DMS114 treated with DMSO at 0.1 percent for 48 hours (cell line): ENCODE measurements at regions not wholly inside any gene's neighbourhood (a gene's known extent, or its start where the extent isn't known, plus 50 kb on each side); places are given as distances from the start of the nearest gene placed in this dataset.

Source experiments
- DNase-seq: peaks from one replicate; lab custom pipeline; 2025; ENCODE audit not compliant: unreplicated experiment; lab: John Stamatoyannopoulos, UW

DNA sequence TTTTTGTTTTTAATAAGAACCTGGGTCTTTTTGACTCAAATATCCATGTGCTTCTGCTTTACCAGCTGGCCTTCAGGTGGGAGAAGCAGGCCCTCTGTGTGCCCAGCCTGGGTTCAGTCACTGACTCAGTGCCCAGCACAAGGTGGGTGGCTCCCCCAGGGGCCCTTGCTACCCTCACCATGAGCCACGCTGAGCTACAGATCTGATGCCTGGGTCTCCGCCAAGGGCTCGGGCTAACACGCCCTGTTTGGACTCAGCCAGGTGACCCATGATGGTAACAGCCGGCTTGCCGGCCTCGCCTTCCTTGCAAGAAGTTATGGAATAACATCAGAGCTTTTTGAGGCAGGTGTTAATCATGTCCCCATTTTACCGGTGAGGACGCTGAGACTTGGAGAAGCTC is 109.5 kb upstream of the NLRP1 start:
- no peak for DNase-seq

DNA sequence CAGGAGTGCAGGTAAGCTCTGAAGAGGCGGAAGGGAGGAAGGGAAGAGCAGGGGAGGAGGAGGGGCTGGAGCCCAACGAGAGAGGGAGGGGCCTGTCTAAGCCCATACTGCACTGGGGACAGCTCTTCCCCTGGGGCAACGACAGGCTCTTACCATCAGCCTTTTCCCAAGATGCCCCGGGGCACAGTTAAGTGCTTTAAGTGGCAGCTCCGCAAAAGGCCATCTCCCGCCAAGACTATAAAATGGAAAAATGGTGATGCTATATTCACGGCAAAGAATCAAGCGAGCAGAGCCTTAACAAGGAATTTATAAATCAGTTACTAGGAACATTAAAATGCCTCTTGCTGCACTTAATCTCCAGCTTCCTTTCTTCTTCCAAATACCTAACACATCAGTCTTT is 110.2 kb upstream of the NLRP1 start:
- DNase-seq: no peak

- no peak for DNase-seq
These were observed 111.2 kb upstream of the NLRP1 start for GRCh38 chr17:5695480-5695879.

DNA sequence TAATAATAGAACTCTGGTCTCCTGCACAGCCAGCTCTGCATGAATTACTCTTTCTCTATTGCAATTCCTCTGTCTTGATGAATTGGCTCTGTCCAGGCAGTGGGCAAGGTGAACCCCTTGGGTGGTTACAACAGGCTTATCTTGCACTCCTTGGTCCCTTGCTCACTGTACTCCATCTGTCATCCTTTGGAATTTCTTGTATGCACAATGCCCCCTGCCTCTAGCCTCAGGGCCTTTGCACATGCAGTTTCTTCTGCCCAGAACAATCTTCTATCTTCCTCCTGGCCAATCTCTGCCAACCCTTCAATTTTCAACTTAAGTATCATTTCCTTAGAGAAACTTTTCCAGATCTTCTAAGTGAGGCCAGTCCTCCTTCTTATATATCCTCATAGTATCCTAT is 114.7 kb upstream of the NLRP1 start:
- no peak for DNase-seq

DNA sequence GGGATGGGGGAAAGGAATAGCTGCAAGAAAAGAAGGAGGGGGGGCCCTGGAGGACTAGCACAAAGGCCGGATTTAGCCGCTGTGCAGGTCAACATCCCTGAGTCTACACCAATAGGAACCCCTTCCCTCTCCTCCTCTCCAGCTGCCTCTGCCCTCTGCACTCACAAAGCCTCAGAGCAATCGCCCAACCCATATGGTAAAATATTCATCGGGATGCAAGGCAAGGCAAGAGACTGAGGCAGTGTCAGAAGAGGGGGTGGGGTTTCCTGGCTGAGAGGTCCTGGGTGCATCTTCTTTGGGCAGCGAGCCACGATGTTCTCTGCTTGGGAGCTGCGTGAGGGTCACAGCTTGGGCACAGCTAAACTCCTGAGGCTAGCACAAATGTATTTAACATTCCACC is 115.5 kb upstream of the NLRP1 start:
- no peak for DNase-seq

GRCh38 chr17:5700745-5701144 is 116.4 kb upstream of the NLRP1 start:
- DNase-seq: no peak

- DNase-seq: no peak
These were observed 117.1 kb upstream of the NLRP1 start for GRCh38 chr17:5701381-5701780.

DNA sequence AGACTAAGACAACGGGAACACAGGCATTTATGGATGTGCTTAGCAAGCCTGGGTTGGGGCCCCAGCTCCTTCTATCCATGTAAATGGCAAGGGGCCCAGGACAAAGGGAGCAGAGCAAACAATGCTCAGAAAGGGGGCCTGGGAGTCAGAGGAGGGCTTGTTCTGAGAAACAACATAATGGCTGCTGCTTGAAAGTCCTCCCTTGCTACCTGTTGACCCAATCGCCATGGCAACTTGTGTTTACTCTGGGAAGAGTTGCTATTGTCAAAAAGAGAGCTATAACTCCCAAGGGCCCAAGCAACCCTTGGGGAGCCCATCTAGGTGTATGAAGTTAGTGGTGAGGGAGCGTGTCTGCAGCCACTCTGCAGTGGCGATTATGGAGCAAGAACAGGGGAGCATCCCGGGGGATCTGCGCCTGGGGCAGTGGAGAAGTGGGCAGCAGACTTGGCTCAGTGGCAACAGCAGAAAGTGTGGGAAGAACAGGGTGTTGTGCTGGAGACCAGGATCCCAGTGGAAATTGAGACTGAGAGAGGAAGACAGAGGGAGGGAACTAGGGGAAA is 118.7 kb upstream of the NLRP1 start:
- DNase-seq: no peak

GRCh38 chr17:5703736-5704135 is 119.4 kb upstream of the NLRP1 start:
- no peak for DNase-seq

GRCh38 chr17:5705081-5705875 is 121.0 kb upstream of the NLRP1 start:
- DNase-seq: no peak

DNA sequence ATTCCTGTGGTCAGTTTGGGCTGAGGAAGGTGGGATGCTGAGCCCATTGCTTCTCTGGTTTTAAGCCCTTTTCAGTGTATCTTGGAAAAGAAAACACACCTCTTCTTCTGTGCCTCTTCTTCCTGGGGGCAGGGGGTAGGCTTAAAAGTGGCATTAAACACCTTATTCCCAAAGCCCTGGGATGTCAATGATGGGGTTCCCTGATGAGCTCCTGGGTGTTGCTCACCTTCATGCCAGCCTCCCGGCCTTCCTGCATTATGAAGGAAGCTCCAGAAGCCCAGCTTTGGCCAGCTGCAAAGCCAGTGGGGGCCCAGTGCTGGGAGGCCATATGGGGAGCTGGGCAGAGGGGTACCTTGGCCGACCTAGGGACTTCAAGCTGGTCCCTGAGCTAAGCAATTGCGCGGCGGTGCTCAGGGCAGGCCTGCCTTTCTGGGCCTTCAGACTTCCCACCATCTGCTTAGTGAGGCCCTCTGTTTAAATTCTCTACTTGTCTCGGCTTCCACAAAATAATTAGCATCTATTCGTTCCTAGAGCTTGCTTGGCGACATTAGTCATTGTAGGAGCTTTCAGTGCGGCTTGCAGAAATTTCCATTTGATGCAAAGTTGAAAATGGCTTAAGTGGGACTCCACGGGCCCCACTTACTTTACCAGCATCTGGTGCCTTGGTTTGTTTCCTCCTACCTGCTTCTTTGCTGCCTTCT is 121.7 kb upstream of the NLRP1 start:
- no peak for DNase-seq

DNA sequence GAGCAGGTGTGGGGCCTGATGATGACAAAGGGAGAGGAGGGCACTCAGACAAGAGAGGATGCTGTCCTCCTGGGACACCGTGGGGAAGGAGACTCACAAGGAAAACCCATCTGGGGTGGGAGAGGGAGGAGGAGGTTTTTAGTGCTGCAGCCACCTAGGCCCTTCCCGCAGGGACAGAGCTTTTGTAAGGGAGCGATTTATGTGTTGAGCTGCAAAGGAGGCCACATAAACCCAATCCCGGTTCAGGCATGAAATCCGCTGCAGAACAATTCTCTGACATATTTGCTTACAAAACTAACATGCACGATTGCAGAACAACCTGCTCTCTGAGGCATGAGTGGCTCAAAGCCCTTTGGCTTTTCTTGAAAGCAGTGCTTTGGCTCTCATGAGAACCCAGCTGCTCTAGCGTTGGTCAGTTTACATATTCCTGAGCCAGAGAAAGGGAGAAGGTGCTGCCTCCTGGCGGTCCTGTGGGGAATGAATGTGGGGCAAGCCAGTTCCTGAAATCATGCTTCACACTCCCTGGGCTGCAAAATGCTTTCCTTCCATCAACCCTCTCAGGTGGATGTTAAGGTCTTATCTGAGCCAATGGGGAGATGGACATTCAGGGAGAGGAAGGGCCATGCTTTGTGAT is 122.4 kb upstream of the NLRP1 start:
- DNase-seq: peak; percentile 16

GRCh38 chr17:5707482-5707881 is 123.2 kb upstream of the NLRP1 start:
- no peak for DNase-seq

DNA sequence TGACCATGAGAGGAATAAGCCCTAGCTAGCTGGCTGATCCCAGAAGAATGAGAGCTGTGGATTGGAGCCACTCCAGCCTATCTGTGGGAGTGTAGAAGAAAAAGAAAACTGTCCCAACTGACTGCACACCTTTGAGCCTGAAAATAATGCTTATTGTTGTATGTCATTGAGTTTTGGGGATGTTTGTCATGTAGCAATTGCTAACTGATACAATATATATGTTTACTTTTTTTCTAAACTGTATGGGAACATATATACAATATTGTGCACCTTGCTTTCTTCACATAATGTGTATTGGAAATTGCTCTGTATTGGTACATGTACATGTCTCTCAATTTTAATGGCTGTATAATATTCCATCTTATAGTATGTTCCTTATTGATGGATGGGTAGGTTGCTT is 124.0 kb upstream of the NLRP1 start:
- DNase-seq: no peak

GRCh38 chr17:5711344-5711743 is 127.0 kb upstream of the NLRP1 start:
- DNase-seq: no peak

DNA sequence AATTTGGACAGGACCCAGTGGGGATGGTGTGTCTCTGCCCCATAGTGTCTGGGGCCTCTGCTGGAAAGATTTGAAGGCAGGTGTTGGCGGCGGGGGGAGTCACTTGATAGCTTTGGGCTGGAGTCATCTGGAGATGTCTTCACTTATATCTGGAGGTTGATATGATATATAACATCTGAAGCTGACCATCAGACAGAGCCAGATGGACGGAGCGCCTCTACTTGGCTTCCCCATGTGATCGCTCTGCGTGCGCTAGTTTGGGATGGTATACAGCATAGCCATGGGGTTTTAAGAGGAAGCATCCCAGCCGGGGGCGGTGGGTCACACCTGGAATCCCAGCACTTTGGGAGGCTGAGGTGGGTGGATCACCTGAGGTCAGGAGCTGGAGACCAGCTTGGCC is 130.7 kb upstream of the NLRP1 start:
- DNase-seq: no peak

DNA sequence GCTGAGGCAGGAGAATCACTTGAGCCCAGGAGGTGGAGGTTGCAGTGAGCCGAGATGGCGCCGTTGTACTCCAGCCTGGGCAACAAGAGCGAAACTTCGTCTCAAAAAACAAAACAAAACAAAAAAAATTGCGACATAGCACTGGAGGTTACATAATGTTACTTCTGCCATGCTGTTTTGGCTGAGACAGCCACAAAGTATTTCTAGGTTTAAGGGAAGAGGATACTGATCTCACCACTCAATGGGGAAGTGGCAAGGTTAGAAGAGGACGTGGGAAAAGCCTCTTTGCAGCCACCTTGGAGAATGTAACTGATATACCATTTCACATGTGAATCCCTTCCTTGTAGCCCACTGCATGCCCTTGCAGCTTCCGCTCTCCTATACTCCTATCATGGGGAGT is 131.2 kb upstream of the NLRP1 start:
- DNase-seq: no peak

DNA sequence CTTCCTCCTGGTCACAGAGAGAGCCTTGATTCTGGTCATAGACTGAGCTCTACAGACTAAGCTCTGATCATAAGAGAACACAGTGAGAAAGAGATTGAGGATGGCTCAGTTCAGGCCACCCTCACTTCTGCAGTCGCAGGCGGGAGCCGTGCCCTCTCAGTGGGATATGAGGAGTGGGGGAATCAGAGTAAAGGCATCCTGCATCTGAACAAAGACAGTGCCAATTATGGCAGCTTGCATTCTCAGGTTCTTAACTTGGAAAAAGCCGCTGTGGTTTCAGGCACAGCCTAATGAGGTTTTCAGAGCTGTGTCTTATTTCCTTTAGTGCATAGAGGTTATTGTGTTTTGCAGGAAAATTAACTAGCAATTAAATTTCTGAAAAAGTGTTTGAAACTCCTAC is 134.4 kb upstream of the NLRP1 start:
- no peak for DNase-seq

DNA sequence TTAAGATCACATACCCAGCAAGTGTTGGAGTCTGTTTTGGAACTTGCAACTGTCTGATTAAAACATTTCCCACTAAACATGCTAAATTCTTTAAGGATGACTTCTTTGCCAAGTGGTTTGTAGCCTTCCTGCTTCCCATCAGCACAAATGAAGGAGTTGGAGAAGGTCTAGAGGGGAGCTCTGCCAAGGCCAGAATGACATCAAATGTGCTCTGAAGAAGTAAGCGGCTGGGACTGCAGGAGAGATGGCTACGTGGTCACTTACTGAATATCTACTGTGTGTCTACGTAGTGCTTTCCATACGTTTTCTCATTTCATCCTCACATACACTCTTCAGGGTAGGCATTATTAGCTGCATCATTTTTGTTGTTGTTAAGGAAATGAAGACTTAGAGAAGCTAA is 135.7 kb upstream of the NLRP1 start:
- DNase-seq: no peak

DNA sequence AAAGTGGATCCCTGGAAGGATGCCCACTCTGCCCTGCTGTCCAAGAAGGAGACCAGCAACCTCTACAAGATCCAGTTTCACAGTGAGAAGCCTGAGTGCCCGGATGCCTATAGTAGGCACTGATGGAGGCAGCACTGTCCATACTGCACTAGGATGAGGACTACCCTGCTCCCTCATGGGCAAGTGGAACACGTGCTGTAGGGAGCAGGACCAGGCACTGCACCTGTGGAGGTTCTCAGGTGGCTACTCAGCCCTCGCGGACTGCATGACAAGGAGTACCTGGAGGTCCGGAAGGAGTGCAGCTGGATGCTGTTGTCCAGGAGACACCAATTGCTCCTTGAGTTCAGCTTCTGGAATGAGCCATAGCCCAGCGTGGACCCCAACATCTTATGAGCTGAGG is 146.1 kb upstream of the NLRP1 start:
- DNase-seq: no peak

DNA sequence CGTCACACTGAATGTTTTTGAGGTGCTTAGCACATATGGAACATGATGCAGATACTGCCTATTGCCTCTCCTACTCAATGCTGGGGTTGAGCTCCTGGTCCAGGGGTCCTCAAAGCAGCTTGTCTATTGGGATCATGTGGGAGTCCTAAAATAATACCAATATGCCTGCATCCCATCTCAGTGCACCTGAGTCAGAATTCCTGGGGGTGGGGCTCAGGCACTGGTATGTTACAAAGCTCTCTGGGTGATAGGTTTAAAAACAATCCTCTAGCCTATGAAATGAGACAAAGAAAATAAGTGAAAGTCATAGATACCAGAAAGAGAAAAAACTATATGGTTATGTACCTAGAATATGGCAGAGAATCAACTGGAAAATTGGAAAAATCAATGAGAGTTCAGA is 156.6 kb upstream of the NLRP1 start:
- DNase-seq: no peak

DNA sequence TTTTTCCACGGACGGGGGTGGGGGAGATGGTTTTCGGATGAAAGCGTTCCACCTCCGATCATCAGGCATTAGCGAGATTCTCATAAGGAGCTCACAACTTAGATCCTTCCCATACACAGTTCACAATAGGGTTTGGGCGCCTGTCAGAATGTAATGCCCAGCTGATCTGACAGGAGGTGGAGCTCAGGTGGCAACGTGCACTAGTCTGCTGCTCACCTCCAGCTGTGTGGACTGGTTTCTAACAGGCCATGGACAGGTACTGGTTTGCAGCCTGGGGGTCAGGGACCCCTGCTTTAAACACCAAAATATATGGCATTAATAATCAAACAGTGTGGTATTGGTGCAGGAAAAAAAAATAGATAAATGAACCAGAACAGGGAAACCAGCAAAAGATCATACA is 157.5 kb upstream of the NLRP1 start:
- no peak for DNase-seq
